ENCODE measurements at regions not wholly inside any gene's neighbourhood (a gene's known extent, or its start where the extent isn't known, plus 50 kb on each side); places are given as distances from the start of the nearest gene placed in this dataset.

DNA sequence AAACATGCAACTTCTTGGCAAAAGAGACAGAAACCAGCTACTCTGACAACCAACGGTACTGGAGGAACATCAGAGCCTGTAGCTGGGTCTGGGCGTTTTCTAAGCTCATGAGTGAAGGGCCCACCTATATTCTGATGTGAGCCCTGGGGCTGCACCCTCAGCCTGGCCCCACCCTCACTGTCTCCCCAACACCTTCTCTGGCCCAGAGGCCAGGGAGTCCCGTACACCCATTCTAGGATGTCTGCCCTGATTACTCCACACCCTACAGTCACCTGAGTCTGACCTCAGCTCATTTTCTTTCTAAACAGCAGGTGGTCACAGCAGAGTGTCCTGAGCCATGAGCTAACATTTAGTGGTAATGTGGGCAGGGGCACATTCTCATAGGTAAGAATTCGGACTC, 439.2 kb downstream of the MATN1 start:
- no peak for DNase-seq (ENCODE audit: low read depth in 2 of 3, low spot score in 2 of 3)

DNA sequence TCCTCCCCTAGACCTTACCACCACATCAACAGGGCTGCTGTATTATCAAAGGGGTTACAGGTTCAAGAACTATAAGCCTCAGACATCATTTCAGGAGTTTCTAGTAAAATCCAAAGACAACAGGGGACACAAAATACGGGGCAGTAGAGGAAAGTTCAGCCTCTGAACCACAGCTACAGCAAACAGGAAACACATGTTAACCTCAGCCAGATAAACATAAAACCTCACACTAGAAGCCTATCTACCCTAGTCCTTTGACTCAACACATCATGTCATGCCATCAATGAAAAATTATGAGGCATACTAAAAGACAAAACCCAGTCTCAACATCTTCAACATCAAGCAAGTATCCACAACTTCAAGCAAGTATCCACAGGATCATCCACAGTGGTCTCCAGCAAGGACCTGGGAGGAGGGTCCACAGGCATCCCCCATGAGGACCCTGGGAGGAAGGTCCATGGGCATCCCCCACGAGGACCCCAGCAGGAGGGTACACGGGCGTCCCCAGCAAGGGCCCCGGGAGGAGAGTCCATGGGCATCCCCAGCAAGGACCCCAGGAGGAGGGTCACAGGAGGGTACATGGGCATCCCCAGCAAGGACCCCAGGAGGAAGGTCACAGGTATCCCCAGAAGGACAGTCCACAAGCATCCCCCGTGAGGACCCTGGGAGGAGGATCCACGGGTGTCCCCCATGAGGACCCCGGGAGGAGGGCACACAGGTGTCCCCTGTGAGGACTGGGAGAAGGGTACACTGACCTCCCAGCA, 440.0 kb downstream of the MATN1 start:
- peak in 1 of 3 donors; percentile 2 for DNase-seq (ENCODE audit: low read depth in 2 of 3, low spot score in 2 of 3)

DNA sequence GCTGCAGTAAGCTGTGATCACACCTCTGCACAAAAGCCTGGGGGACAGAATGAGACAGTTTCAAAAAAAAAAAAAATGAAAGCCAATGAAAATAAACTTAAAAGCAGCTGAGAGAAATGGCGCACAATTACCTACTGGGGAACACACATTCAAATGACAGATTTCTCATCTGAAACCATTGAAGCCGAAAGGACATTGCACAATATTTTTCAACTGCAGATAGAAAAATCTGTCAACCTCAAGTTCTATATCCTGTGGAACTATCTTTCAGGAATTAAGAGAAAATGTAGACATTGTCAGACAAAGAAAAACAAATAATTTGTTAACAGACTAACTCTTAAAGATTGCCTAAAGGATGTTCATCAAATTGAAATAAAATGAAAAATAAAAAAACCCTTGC, 442.8 kb downstream of the MATN1 start:
- DNase-seq (ENCODE audit: low read depth in 2 of 3, low spot score in 2 of 3), result no peak

DNA sequence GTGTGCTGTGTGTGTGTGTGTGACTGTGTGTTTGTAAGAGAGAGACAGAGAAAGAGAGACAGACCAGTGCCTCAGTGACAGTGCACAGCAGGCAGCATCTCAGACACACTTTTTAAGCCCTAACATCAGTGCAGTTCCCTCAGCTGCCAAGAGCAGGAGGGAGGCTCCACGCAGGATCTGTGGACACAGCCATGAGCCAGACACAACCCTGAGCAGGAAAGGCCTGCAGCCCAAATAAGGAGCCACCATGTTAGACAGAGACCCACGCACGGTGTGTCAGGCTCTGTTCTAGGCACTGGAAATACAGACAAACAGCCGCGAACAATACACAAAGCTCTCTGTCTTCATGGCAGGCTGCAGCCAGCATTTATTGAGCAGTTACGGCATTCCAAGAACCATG, 445.5 kb downstream of the MATN1 start:
- DNase-seq (ENCODE audit: low read depth in 2 of 3, low spot score in 2 of 3), result no peak

DNA sequence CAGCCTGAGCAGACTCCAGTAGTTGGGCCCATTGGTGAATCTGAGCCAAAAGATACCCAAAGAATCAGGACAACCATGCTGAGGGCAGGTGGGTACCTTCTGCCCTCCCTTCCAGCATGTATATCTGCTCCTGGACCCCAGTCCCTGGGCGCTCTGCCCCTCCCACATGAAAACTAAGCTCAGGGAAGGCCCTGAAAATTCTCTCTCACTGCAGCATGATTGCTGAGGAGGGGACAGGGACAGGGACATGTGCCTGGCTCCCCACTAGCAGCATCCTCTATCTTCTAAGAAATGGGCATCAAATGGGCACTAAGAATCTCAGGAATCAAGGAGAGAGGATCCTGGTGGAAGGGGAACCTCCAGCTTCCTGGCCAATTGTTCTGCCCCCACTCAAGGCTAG, 446.0 kb downstream of the MATN1 start:
- DNase-seq (ENCODE audit: low read depth in 2 of 3, low spot score in 2 of 3), result no peak

DNA sequence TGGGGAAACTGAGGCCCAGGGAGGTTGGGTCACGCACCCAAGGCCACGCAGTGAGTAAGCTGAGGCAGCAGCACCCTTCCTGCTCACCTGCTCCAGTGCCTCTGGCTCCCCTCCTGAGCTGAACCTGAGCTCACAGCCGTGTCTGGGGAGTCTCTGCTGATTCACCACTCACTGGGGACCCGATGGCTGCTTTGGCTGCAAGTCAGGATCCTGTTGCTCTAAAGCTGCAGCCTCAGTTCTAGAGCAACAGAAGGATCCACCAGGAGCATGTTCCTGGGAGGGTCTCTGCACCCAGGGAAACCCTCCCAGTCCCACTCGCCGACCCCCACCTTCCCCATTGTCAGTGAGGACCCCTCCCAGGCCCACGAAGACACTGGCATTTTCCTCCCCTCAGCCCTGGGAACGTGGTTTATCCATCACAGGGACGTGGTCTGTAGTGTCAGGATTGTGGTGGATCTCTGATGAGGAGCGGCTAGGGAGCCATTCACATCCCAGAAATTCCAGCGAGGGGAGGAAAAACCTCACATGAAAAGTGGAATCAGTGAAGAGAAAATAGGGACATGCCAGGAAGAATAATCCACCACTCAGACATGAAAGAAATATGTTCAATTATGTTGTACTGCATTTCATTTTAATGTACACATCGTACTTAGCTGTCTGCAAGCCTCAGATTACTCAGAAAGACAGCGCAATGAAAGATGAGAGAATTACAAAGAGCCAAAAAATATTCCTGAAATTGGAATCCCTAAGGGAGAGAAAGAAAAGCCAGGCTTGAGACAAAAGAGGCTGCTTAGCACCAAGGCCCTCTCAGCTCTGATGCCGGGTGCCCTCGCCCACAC, 447.2 kb downstream of the MATN1 start:
- DNase-seq (ENCODE audit: low read depth in 2 of 3, low spot score in 2 of 3), result no peak

DNA sequence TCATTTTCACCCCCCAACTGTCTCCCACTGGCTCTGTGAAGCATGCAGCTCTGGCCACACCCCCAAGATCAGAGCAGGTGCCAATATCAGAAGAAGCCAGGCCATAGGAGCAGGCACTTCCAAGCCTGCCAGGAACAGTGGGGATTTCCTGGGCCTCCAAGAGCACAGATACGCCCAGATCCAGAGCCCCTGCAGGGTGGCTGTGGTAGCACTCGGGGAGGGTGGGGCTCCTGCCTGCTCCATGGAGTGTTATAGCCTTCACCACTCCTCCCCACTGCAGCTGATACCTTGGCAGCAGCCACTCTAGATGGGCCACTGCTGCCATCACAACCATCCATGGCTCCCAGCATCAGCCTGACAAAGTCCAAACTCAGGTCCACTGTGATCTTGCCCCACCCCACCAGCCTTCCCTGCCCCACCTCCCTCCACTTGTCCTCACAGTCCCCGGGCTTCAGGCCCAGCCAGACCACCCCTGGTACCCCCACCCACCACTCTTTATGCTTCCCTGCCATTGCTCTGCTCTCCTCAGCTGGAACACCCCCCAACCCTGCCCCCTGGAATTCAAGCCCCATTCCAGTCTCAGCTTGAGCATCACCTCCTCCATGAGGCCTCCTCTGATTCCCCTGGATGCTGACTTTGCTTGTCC, 448.3 kb downstream of the MATN1 start:
- no peak for DNase-seq (ENCODE audit: low read depth in 2 of 3, low spot score in 2 of 3)

DNA sequence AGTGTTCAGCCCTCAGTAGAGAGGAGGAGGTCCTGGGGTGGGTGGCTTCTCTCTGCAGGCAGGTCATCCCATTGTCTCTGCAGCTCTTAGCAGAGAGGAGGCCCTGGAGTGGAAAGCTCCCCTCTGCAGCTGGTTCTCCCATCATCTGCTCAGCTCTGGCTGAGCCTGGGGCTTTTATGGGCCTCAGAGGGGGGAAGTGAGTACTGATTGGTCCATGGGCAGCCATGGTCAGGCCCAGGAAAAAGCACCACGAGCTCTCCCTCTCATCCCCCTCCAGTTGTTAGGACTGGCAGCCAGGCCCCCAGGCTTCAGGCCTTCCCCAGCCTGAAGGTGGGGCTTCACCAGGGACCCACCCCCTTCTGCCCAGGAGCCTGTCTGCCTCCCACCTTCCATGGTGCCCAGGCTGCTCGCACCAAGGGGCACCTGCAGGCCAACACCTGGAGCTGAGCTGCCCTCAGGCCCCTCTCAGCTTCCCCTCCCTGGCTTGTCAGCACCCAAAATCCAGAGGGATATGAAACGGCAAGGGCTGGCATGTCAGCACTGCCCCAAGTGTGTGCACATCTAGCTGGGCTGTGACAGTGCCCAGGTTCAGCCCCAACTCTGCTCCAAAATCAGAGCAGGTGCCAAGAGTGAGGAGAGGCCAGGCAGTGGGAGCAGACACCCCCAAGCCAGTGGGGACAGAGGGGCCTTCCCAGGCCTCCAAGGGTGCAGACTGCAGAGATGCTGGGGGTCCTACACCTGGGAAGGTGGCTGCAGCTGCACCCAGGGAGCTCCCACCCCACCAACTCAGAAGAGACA, 449.0 kb downstream of the MATN1 start:
- DNase-seq (ENCODE audit: low read depth in 2 of 3, low spot score in 2 of 3), result no peak

DNA sequence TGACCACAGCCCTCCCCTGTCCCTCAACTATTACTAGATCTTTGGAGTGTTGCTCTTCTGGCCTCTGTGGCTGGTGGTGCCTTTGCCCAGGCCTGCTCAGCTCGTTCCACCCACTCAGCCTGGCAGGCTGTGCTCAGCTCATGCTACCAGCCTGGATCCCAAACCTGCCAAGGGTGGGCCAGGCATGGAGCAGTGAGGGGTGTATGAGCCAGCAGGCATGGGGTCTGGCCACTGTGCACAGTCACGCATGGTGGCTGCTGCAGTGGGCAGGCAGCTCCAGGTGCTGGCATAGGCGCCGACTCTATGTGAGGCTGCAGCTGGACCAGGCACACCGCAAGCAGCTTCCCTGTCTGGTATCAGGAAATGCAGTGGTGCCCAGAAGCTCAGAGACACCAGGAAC, 449.9 kb downstream of the MATN1 start:
- DNase-seq (ENCODE audit: low read depth in 2 of 3, low spot score in 2 of 3), result no peak

DNA sequence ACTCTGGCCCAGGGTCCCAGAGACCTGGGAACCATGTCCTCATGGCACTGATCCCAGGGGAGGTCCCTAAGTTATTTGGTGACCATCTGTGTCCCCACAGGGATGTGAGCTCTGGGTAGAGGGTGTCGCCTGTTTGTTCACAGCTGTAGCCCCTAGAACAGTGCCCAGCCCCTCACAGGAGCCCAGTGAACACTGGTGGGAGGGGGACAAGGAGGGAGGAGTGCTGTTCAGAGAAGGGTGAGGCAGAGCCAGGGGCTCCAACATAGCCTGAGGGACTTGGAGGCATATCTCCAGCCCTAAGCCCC, 450.4 kb downstream of the MATN1 start:
- no peak for DNase-seq (ENCODE audit: low read depth in 2 of 3, low spot score in 2 of 3)

DNA sequence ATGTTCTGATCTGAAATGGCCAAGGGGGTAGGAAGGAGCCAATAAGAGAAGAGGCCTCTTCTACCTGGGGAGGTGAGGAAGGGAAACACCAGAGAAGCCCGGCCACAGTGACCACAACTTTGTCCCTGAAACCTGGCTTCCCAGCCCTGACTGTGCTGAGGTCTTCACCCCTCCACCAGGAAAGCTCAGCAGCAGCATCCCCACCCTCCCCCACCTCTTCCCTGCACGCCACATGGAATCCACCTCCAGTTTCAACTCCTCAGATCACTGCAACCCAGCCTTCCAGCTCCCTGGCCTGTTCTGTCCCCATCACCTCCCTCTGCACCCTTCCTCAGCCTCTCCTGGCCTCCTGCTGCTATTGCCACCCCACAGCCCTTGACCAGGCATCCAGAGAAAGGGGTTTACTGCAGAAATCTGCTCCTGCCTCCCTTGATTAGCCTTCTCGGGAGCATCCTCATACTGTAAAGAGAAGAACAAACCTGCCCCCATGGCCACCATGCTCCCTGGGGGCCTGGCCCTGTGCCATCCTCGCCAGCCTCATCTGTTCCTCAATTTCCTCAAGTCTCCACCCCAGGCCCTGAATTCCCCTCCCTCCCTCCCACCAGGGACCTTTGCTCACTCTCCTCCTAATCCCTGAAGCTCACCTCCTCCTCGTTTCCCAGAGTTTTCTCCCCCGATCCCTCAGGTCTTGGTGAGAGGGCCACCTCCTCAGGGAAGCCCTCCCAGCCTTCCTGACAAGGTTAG, 450.9 kb downstream of the MATN1 start:
- no peak for DNase-seq (ENCODE audit: low read depth in 2 of 3, low spot score in 2 of 3)

DNA sequence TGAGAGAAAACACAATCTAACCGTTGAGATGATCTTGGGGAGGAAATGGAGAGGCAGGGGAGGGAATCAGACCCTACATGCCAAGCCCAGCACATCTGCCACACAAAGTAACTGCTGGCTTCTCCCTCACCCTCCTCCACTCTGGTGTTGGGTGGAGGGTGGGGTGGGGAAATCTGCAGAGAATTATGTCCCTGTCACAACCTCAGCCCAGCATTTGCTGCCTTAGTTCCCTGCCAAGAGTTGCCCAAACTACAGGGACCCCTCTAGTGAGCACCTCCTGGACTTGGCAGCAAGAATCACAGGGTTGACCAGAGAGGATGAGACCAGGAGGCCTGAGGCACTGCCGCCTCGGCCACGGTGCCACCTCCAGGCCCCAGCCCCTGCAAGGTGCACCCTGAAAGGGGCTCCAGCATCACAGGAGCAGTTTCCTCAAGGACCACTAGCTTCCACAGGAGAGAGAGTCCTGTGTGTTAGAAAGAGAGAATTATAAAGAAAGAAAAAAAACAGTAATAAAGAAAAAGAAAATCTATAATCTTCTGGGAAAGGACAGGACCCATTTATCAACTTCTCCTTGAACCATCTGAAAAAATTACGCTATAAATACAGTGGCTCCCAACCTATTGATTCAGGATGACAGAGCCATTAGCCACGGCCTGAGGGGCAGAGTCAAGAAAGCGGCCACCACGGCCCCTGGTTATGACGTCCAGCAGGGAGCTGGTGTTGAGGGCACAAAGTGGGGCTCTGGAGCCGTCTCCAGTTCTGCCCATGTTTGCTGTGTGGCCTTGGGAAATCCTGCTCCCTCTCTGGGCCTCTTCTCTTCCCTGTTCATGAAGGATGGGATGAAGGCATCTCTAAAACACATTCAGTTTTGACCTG, 451.7 kb downstream of the MATN1 start:
- no peak for DNase-seq (ENCODE audit: low read depth in 2 of 3, low spot score in 2 of 3)

DNA sequence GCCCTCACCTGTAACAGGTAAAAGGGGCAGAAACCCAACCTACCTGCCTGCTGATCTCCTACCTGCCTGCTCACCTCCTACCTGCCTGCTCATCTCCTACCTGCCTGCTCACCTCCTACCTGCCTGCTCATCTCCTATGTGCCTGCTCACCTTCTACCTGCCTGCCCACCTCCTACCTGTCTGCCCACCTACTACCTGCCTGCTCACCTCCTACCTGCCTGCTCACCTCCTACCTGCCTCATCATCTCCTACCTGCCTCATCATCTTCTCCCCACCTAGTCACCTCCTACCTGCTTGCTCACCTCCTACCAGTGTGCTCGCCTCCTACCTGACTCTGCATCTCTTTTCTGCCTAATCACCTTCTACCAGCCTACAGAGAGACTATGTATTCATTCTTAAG, 452.9 kb downstream of the MATN1 start:
- DNase-seq (ENCODE audit: low read depth in 2 of 3, low spot score in 2 of 3), result no peak

DNA sequence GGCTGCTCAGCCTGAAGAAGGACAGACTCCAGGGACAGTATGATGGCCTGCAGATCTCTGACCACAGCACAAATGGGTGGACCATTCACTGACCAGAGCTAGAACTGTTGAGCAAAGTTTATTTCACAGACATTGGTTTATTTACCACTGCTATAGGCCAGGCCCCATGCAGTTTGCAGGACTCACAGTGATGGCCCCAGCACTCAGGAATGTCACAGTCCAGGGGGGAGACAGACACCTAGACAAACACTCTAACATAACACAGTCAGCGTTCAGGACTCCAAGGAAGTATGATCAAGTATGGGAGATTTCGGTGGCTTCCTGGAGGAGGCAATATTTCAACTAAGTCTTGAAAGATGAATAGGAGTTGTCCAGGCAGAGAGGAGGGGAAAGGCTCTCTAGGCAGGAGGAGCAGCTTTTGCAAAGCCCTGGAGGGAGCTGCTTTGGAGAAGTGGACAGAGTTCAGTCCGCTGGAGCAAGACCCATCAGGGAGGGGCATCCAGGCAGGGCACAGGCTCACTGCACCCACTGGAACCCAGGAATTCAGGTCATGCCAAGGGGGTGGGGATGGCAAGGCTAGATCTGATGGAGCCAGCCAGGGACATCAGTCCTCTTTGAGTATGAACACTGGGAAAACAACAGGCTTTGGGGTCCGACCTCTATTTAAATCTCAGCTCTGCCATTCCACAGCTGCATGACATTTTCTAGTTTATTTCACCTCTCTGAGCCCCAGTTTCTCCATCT, 454.3 kb downstream of the MATN1 start:
- no peak for DNase-seq (ENCODE audit: low read depth in 2 of 3, low spot score in 2 of 3)

DNA sequence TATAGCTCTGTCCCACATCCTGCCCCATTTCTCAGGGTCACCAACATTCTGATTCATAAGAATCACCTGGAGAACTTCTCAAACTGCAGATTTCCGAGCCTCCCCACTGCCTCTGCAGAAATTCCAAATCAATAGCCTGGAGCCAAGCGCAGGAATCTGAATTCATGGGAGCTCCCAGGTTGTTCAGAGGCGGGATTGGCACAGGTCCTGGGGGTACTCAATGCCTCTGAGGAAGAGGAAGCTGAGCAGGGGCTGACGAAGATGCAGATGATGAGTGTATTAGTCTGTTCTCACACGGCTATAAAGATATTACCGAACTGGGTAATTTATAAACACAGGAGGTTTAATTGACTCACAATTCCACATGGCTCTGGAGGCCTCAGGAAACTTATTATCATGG, 455.5 kb downstream of the MATN1 start:
- no peak for DNase-seq (ENCODE audit: low read depth in 2 of 3, low spot score in 2 of 3)

DNA sequence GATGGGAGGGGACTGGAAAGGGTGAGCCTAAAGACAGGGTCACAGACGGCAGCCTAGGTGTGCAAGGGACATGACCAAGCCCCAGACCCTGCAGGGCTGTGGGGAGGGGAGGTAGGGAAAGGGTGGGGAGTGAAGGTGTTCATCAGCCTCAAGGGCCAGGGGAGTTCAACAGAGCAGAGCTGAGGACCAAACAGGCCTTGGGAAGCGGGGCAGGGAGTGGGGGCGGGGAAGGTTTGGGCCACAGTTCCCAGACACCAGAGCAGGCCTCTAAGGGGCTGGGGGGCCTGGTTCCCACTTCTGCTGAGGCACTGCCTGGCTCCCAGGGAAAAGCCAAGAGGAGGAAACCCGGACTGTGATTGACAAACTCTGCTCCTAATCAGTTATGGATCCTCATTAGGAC, 456.3 kb downstream of the MATN1 start:
- no peak for DNase-seq (ENCODE audit: low read depth in 2 of 3, low spot score in 2 of 3)

DNA sequence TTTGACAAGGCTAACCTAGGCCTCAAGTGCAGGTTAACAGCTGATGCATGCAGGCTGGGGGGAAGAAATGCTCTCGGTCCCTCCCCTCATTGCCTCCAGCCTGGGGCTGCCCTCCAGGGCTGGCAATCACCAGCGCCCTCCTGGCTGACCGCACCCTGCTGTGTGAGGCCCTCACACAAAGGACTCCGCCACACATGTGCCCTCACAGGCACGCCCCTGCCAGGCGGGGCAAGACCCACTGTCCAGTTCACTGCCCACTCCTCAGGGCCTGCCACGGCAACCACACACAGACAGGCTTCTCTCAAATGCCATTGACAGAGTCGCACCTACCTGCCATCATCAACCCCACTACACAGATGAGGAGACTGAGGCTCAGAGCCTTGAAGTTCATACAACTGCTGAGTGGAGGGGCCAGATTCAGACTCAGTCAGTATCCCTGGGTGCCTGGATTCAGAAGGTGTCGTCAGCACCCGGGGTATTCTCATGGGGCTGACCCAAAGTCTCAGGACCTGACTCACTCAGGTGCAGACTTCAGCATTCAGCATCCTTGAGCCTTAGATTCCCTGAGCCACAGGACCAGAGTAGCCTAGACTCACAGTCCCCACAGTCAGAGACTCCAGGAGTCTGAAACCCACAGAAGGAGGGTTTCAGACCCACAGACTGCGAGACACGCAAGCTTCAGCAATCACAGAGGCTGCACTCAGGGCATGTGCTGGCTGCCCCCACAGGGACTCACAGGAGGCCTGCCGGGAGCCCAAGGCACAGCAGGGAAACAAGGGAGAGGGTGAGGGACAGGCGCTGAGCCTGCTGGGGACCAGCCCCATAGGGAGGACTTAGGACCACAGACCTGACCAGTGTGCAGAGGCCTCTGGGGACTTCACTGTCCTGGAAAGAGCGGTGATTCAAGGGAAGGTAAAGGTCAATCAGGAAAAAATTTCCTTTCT, 458.0 kb downstream of the MATN1 start:
- no peak for DNase-seq (ENCODE audit: low read depth in 2 of 3, low spot score in 2 of 3)

DNA sequence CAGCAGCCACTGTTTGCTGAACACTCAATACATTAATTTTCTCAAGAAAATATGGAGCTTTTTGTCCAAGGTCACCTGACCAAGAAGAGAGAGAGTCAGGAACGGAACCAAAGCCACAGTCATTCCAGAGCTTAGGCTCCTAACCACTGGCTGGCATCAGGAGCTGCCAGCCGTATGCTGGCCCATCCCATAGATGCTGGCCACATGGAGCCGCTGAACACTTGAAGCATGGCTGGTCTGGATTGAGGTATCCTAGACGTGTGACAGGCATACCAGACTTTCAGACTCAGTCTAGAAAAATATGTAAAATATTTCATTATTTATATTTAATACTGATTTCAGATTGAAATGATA, 458.7 kb downstream of the MATN1 start:
- no peak for DNase-seq (ENCODE audit: low read depth in 2 of 3, low spot score in 2 of 3)
